Activated CD4-positive, alpha-beta T cell treated with anti-CD3 and anti-CD28 coated beads, Interleukin-2, Interleukin-6, amounts not matched to agents 100 ng/mL and 50 ng/mL, durations not matched to agents 16 hours and 8 hours (primary cell): ENCODE measurements at regions not wholly inside any gene's neighbourhood (a gene's known extent, or its start where the extent isn't known, plus 50 kb on each side); places are given as distances from the start of the nearest gene placed in this dataset.

Source experiments
- DNase-seq: peaks from one replicate; pipeline ENCODE4 v3.0.0-alpha.2; 2020

GRCh38 chr20:62563561-62563960 lies 78.7 kb upstream of the SLCO4A1 start:
- DNase-seq: no peak

- DNase-seq: no peak
Measured at GRCh38 chr20:62564456-62565245, 77.7 kb upstream of the SLCO4A1 start.

GRCh38 chr20:62566266-62566665 lies 76.0 kb upstream of the SLCO4A1 start:
- no peak for DNase-seq

- no peak for DNase-seq
Measured at GRCh38 chr20:62566771-62567170, 75.5 kb upstream of the SLCO4A1 start.

- DNase-seq: no peak
Measured at GRCh38 chr20:62567246-62568044, 74.9 kb upstream of the SLCO4A1 start.

GRCh38 chr20:62568045-62568389 lies 74.3 kb upstream of the SLCO4A1 start:
- no peak for DNase-seq

GRCh38 chr20:62569615-62570014 lies 72.7 kb upstream of the SLCO4A1 start:
- no peak for DNase-seq

- DNase-seq: no peak
Measured at GRCh38 chr20:62570403-62570802, 71.9 kb upstream of the SLCO4A1 start.

GRCh38 chr20:62570897-62571668 lies 71.2 kb upstream of the SLCO4A1 start:
- no peak for DNase-seq

- DNase-seq: peak; percentile 26
Measured at GRCh38 chr20:62571669-62572344, 70.5 kb upstream of the SLCO4A1 start.

GRCh38 chr20:62572980-62573379 lies 69.3 kb upstream of the SLCO4A1 start:
- DNase-seq: no peak

- no peak for DNase-seq
Measured at GRCh38 chr20:62573817-62574216, 68.5 kb upstream of the SLCO4A1 start.

GRCh38 chr20:62574230-62574993 lies 67.9 kb upstream of the SLCO4A1 start:
- no peak for DNase-seq

- no peak for DNase-seq
Measured at GRCh38 chr20:62575976-62576722, 66.2 kb upstream of the SLCO4A1 start.

GRCh38 chr20:62576815-62577489 lies 65.4 kb upstream of the SLCO4A1 start:
- no peak for DNase-seq

- DNase-seq: no peak
Measured at GRCh38 chr20:62577490-62577836, 64.8 kb upstream of the SLCO4A1 start.

- no peak for DNase-seq
Measured at GRCh38 chr20:62578294-62578897, 63.9 kb upstream of the SLCO4A1 start.

GRCh38 chr20:62580052-62580451 lies 62.3 kb upstream of the SLCO4A1 start:
- DNase-seq: no peak

GRCh38 chr20:62580733-62581132 lies 61.6 kb upstream of the SLCO4A1 start:
- no peak for DNase-seq

GRCh38 chr20:62581308-62581707 lies 61.0 kb upstream of the SLCO4A1 start:
- DNase-seq: no peak

GRCh38 chr20:62581806-62582205 lies 60.5 kb upstream of the SLCO4A1 start:
- no peak for DNase-seq
